Lower lobe of right lung (tissue), 2 donors: ENCODE measurements at regions not wholly inside any gene's neighbourhood (a gene's known extent, or its start where the extent isn't known, plus 50 kb on each side); places are given as distances from the start of the nearest gene placed in this dataset.
"Not testable (repeated sequence)": the region's sequence is repeated elsewhere in the genome, so short reads cannot be mapped to it uniquely, and the experiment has no call there.

Experiments used
- ATAC-seq, 2 donors: fragments of 200-7000 bp; cut with Tn5 transposase; one replicate each; pipeline ENCODE4 v1.9.1; 2020 to 2022; ENCODE audit warnings: mild to moderate bottlenecking in 2 of 2, moderate library complexity in 2 of 2
- DNase-seq: peaks from one replicate; pipeline ENCODE4 v3.0.0-alpha.2; 2020
- H3K27ac ChIP-seq: fragments of 200-600 bp; one replicate; pipeline ENCODE4 v1.8.0; 2022
- H3K27me3 ChIP-seq: fragments of 200-600 bp; one replicate; pipeline ENCODE4 v1.8.0; 2022; ENCODE audit warnings: low read depth
- H3K36me3 ChIP-seq: fragments of 200-600 bp; one replicate; pipeline ENCODE4 v1.8.0; 2022; ENCODE audit warnings: mild to moderate bottlenecking
- H3K4me1 ChIP-seq: fragments of 200-600 bp; one replicate; pipeline ENCODE4 v1.8.0; 2022
- H3K4me3 ChIP-seq: fragments of 200-600 bp; one replicate; pipeline ENCODE4 v1.8.0; 2022; ENCODE audit warnings: mild to moderate bottlenecking
- H3K9me3 ChIP-seq: fragments of 200-600 bp; one replicate; pipeline ENCODE4 v1.8.0; 2022
- intact Hi-C: fragments of 100-400 bp; cut with DNase I; formaldehyde crosslinking; loops from one replicate; pipeline ENCODE4 v1.11.0; 2022
- TF ChIP-seq, protein P1 (sequence below): fragments of 200-600 bp; IDR thresholded peaks from one replicate; pipeline ENCODE4 v1.8.0; 2022; ENCODE audit warnings: antibody characterized with exemption, mild to moderate bottlenecking
- donor health status: DM: no; HTN: yes; CAD: no; lungs with severe emphysema.

DNA sequence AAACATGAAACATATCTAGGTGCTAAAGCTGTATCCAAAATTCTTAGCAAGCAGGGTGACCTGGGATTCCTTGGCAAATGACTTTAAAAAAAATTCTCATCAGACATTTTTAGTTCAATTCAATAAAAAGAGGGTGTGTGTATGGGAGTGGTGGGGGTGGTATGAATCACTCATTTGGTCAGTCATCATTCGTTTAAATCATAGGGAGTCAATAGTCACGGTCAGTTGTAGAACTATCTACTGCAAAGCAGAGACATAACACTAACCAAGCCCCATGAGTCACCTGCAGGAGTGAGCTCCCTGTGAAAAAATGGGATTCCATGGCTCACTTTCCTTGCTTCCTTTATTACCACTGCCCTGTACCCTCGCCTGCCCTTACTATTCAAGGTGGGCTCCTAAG lies 380.6 kb upstream of the TCF4 start:
- intact Hi-C loops: no loop called here
- Histone ChIP-seq H3K27ac (no peak overlapping the region), H3K4me3 (no peak overlapping the region), H3K9me3 (no peaks in the 10 kb centered on the region), H3K27me3 (no peaks in the 10 kb centered on the region), H3K4me1 (no peaks in the 10 kb centered on the region), H3K36me3 (no peaks in the 10 kb centered on the region)
- no peak for DNase-seq
- TF ChIP-seq, protein P1, sequence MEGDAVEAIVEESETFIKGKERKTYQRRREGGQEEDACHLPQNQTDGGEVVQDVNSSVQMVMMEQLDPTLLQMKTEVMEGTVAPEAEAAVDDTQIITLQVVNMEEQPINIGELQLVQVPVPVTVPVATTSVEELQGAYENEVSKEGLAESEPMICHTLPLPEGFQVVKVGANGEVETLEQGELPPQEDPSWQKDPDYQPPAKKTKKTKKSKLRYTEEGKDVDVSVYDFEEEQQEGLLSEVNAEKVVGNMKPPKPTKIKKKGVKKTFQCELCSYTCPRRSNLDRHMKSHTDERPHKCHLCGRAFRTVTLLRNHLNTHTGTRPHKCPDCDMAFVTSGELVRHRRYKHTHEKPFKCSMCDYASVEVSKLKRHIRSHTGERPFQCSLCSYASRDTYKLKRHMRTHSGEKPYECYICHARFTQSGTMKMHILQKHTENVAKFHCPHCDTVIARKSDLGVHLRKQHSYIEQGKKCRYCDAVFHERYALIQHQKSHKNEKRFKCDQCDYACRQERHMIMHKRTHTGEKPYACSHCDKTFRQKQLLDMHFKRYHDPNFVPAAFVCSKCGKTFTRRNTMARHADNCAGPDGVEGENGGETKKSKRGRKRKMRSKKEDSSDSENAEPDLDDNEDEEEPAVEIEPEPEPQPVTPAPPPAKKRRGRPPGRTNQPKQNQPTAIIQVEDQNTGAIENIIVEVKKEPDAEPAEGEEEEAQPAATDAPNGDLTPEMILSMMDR: no peak
- ATAC-seq: no peak

DNA sequence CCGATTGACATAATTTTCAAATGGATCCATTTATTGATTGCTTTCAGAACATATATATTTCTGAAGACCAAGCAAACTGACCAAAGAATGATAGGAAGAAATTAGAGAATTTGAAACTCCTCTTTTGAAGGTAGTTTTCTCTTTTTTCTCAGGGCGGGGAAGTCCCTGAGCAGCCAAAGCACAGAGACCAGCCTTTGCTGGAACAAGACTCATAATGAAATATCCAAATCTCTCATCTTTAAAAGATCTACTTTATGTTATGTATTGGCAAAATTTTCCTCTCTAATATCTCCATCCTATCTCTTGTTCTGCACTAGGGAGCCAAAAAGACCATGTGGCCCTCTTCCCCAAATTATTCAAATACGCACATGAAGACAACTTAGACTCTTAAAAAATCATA lies 379.0 kb upstream of the TCF4 start:
- Histone ChIP-seq H3K9me3 (no peaks in the 10 kb centered on the region), H3K27me3 (no peaks in the 10 kb centered on the region), H3K4me3 (no peak overlapping the region), H3K36me3 (no peaks in the 10 kb centered on the region), H3K27ac (no peak overlapping the region), H3K4me1 (no peaks in the 10 kb centered on the region)
- intact Hi-C loops: no loop called here
- no peak for DNase-seq
- no peak for ATAC-seq
- TF ChIP-seq, protein P1: no peak

DNA sequence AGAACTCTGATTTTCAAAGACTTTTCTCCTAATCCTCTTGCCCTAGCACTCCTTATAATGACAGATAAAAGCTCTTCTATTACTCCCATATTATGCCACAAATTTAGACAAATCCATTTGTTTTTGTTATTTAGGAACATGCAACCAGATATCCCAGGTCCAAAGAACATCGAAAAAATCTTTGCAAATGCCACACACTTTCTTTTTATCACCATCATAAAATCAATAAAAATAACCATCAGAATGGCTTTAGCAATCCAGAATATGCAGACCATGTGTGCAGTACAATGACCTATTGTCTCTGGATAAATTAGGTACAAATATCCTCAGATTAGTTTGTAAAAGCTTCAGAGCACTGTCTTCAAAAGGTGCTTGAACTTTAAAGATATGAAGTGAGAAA lies 376.2 kb upstream of the TCF4 start:
- H3K36me3 ChIP-seq: no peaks in the 10 kb centered on the region
- intact Hi-C loops: no loop called here
- H3K4me1 ChIP-seq: no peaks in the 10 kb centered on the region
- H3K9me3 ChIP-seq: no peaks in the 10 kb centered on the region
- TF ChIP-seq, protein P1: no peak
- no peak overlapping the region for H3K27ac ChIP-seq
- H3K27me3 ChIP-seq: no peaks in the 10 kb centered on the region
- no peak overlapping the region for H3K4me3 ChIP-seq
- ATAC-seq: no peak
- no peak for DNase-seq

DNA sequence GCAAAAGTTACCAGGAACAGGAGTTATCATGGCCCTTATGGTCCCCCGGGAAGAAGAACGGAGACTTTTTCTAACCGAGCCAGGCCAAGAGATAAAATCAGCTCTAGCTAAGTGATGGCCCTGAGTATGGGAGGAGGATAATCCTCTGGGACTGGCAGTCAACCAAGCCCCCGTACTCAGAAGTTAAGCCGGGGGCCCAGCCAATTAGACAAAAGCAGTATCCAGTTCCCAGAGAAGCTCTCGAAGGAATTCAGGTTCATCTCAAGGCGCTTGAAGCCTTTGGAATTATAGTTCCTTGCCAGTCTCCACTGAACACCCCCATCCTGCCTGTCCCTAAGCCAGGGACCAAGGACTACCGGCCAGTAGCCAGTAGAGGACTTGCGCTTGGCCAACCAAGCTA lies 365.3 kb upstream of the TCF4 start:
- TF ChIP-seq, protein P1: no peak
- no peaks in the 10 kb centered on the region for H3K27me3 ChIP-seq
- ATAC-seq (no peak), DNase-seq (no peak)
- no peaks in the 10 kb centered on the region for H3K9me3 ChIP-seq
- no peak overlapping the region for H3K4me3 ChIP-seq
- H3K36me3 ChIP-seq: no peaks in the 10 kb centered on the region
- no peak overlapping the region for H3K27ac ChIP-seq
- H3K4me1 ChIP-seq: no peaks in the 10 kb centered on the region
- intact Hi-C loops: no loop called here

DNA sequence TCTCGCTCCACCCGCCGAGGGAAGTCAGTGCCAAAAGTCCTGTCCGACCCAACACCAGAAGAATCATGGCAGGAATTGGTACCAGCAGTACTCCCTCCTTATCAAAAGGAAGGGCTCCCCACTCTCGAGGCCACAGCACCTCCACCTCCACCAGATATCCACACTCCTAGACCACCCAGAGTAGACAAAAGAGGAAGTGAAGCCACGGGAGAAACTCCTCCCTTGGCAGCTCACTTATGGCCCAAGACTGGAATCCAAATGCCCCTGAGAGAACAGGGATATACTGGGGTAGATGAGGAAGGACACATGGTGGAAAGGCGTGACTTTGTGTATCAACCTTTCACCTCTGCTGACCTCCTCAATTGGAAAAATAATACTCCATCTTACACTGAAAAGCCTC lies 363.7 kb upstream of the TCF4 start:
- ATAC-seq, H3K27ac ChIP-seq, DNase-seq, intact Hi-C loops, H3K4me1 ChIP-seq, H3K36me3 ChIP-seq, H3K27me3 ChIP-seq, H3K4me3 ChIP-seq, H3K9me3 ChIP-seq: not testable (repeated sequence)

DNA sequence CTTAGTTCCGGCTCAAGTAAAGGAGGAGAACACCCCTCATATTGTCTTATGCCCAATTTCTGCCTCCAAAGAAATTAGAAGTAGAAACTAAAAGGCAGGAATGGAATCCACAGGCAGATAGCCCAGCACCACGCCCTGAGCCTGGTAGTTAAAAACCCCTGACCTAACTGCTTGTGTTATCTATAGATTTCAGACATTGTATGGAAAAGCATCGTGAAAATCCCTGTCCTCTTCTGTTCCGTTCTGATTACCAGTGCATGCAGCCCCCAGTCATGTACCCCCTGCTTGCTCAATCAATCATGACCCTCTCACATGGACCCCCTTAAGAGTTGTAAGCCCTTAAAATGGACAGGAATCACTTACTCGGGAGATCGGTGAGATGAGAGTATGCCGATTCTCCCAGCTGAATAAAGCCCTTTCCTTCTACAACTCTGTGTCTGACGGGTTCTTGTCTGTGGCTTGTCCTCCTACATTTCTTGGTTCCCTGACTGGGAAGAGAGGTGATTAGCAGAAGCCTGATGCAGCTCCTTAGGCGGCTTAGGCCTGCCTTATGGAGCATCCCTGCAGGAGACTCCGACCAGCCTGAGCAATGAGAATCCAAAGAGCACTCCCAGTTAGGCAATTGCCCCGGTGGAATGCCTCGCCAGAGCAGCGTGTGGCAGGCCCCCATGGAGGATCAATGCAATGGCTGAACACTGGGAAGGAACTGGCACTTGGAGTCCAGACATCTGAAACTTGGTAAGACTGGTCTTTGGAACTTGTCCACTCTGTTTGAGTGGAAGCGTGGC lies 362.6 kb upstream of the TCF4 start:
- no peak overlapping the region for H3K27ac ChIP-seq
- intact Hi-C loops: no loop called here
- DNase-seq (no peak), ATAC-seq (no peak)
- H3K36me3 ChIP-seq: no peaks in the 10 kb centered on the region
- H3K27me3 ChIP-seq: no peaks in the 10 kb centered on the region
- no peaks in the 10 kb centered on the region for H3K4me1 ChIP-seq
- TF ChIP-seq, protein P1: no peak
- H3K4me3 ChIP-seq: no peak overlapping the region
- H3K9me3 ChIP-seq: no peaks in the 10 kb centered on the region
